SH-SY5Y (cell line): ENCODE measurements at regions not wholly inside any gene's neighbourhood (a gene's known extent, or its start where the extent isn't known, plus 50 kb on each side); places are given as distances from the start of the nearest gene placed in this dataset.

ENCODE experiments used
- GATA2 ChIP-seq: IDR thresholded peaks from 2 replicates; pipeline ENCODE4 v1.6.1; 2011; ENCODE audit warnings: mild to moderate bottlenecking, low read depth, low read length
- GATA3 ChIP-seq: IDR thresholded peaks from 2 replicates; pipeline ENCODE4 v1.6.1; 2011; ENCODE audit warnings: low read depth, mild to moderate bottlenecking, low read length, moderate library complexity

DNA sequence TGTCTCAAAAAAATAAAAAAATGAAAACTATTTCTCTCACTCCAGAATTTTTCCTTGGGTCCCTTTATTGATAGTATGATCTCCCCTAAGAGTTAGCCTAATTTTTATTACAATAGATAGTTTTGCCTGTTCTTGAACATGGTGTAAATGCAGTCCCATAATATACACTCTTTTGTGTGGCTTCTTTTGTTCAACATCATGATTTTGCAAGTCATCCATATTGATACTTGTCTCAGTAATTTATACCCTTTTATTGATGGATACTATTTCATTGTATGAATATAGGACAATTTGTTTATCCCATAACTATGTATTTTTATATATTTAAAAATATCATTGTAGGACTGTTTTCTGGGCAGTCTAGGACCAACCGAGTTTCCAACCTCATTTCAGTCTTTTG, 207.0 kb downstream of the UTP18 start:
- no peak for TF ChIP-seq GATA2
- TF ChIP-seq GATA3: no peak
